CD4-positive, alpha-beta memory T cell (primary cell): ENCODE measurements at regions not wholly inside any gene's neighbourhood (a gene's known extent, or its start where the extent isn't known, plus 50 kb on each side); places are given as distances from the start of the nearest gene placed in this dataset.
"Not testable (repeated sequence)": the region's sequence is repeated elsewhere in the genome, so short reads cannot be mapped to it uniquely, and the experiment has no call there.

Experiments
- CTCF ChIA-PET: fragments of 350-600 bp; sonication (Branson Sonifier 250); formaldehyde crosslinking; loops from one replicate; lab custom pipeline; 2021; ENCODE audit warnings: inconsistent platforms; ENCODE audit not compliant: partially characterized antibody; lab: Charles Lee
- POLR2A ChIA-PET: fragments of 350-600 bp; sonication (Branson Sonifier 250); formaldehyde crosslinking; loops from one replicate; lab custom pipeline; 2021; ENCODE audit not compliant: partially characterized antibody; lab: Charles Lee
- DNase-seq, 5 donors: peaks; one replicate each; pipeline versions ENCODE4 v3.0.0 to v3.0.0-alpha.2; 2020 to 2022; ENCODE audit warnings: mixed read lengths in 1 of 5
- H3K27ac ChIP-seq: one replicate; pipeline ENCODE4 v1.7.0; 2013; ENCODE audit warnings: low read depth, low read length
- H3K27me3 ChIP-seq: 2 replicates; pipeline ENCODE4 v1.7.0; 2013; ENCODE audit warnings: mild to moderate bottlenecking, low read length, moderate library complexity; ENCODE audit not compliant: insufficient read depth
- H3K36me3 ChIP-seq: 2 replicates; pipeline ENCODE4 v1.7.0; 2013; ENCODE audit warnings: mild to moderate bottlenecking, low read length, moderate library complexity; ENCODE audit not compliant: insufficient read depth
- H3K4me1 ChIP-seq: 2 replicates; pipeline ENCODE4 v1.7.0; 2013; ENCODE audit warnings: mild to moderate bottlenecking, low read length, moderate library complexity; ENCODE audit not compliant: insufficient read depth
- H3K4me3 ChIP-seq, 2 donors: one replicate each; pipeline ENCODE4 v1.7.0; 2013; ENCODE audit warnings: low read length in 2 of 2, mild to moderate bottlenecking in 1 of 2
- H3K9me3 ChIP-seq, 2 donors: one replicate each; pipeline ENCODE4 v1.7.0; 2013; ENCODE audit warnings: low read length in 2 of 2, control low read depth in 1 of 2; ENCODE audit not compliant: control insufficient read depth in 1 of 2
- H3K27ac Mint-ChIP-seq, 7 donors: one replicate each; pipeline ENCODE4 v1.8.0; 2020 to 2021; ENCODE audit warnings: mixed read lengths in 7 of 7, mild to moderate bottlenecking in 6 of 7, inconsistent platforms in 3 of 7, moderate library complexity in 3 of 7
- H3K27me3 Mint-ChIP-seq, 2 donors: one replicate each; pipeline ENCODE4 v1.8.0; 2020 to 2021; ENCODE audit warnings: mixed read lengths in 2 of 2
- H3K36me3 Mint-ChIP-seq, 2 donors: one replicate each; pipeline ENCODE4 v1.8.0; 2020 to 2021; ENCODE audit warnings: mixed read lengths in 2 of 2, inconsistent platforms in 1 of 2, mild to moderate bottlenecking in 1 of 2
- H3K4me1 Mint-ChIP-seq, 4 donors: one replicate each; pipeline ENCODE4 v1.8.0; 2020 to 2021; ENCODE audit warnings: mixed read lengths in 4 of 4, mild to moderate bottlenecking in 1 of 4
- H3K4me3 Mint-ChIP-seq, 8 donors: one replicate each; pipeline ENCODE4 v1.8.0; 2020 to 2021; ENCODE audit warnings: mixed read lengths in 8 of 8, mild to moderate bottlenecking in 7 of 8, moderate library complexity in 6 of 8, inconsistent platforms in 3 of 8
- H3K9me3 Mint-ChIP-seq, 8 donors: one replicate each; pipeline ENCODE4 v1.8.0; 2020 to 2021; ENCODE audit warnings: mixed read lengths in 8 of 8, mild to moderate bottlenecking in 5 of 8, inconsistent platforms in 3 of 8, moderate library complexity in 1 of 8
- intact Hi-C: fragments of 100-400 bp; cut with micrococcal nuclease; formaldehyde crosslinking; loops from one replicate; pipeline ENCODE4 v1.15.1; 2023

- intact Hi-C loops: no loop called here
- ChIA-PET POLR2A (no interaction called here), CTCF (no interaction called here)
- DNase-seq: no peak
- no peak overlapping the region for H3K4me3 ChIP-seq
- no peaks in the 10 kb centered on the region for H3K27me3 ChIP-seq
- H3K9me3 ChIP-seq: no peaks in the 10 kb centered on the region
- Mint-ChIP-seq H3K27me3 (peaks cover 0 to 2% of the 10 kb centered on the region in 2 donors), H3K27ac (no peak overlapping the region), H3K4me3 (no peak overlapping the region), H3K9me3 (peaks cover 0 to 6% (median 3%) of the 10 kb centered on the region in 8 donors), H3K36me3 (no peaks in the 10 kb centered on the region), H3K4me1 (no peaks in the 10 kb centered on the region)
- no peak overlapping the region for H3K27ac ChIP-seq
- no peaks in the 10 kb centered on the region for H3K36me3 ChIP-seq
- H3K4me1 ChIP-seq: no peaks in the 10 kb centered on the region
Measured at GRCh38 chr6:56786256-56786655, 143.6 kb upstream of the DST start.

- H3K4me1 Mint-ChIP-seq, H3K4me3 ChIP-seq, H3K27ac ChIP-seq, CTCF ChIA-PET, H3K27me3 ChIP-seq, H3K4me3 Mint-ChIP-seq, POLR2A ChIA-PET, H3K9me3 ChIP-seq, H3K27me3 Mint-ChIP-seq, H3K36me3 ChIP-seq, H3K9me3 Mint-ChIP-seq, H3K4me1 ChIP-seq, H3K27ac Mint-ChIP-seq, DNase-seq, H3K36me3 Mint-ChIP-seq, intact Hi-C loops: not testable (repeated sequence)
Measured at GRCh38 chr6:56785536-56785935, 142.8 kb upstream of the DST start.

- POLR2A ChIA-PET, H3K27me3 Mint-ChIP-seq: not testable (repeated sequence)
Measured at GRCh38 chr6:56780109-56780508, 137.4 kb upstream of the DST start.

GRCh38 chr6:56778503-56778902, 135.8 kb upstream of the DST start:
- H3K36me3 ChIP-seq, H3K4me1 ChIP-seq, intact Hi-C loops, H3K4me3 ChIP-seq, H3K4me3 Mint-ChIP-seq, H3K9me3 Mint-ChIP-seq, H3K27me3 ChIP-seq, H3K36me3 Mint-ChIP-seq, DNase-seq, H3K27me3 Mint-ChIP-seq, H3K27ac Mint-ChIP-seq, H3K4me1 Mint-ChIP-seq, H3K27ac ChIP-seq, CTCF ChIA-PET, POLR2A ChIA-PET, H3K9me3 ChIP-seq: not testable (repeated sequence)

More at GRCh38 chr6:56780109-56780508, 137.4 kb upstream of the DST start:
- H3K4me1 ChIP-seq, H3K4me1 Mint-ChIP-seq, DNase-seq, H3K4me3 ChIP-seq, H3K4me3 Mint-ChIP-seq, intact Hi-C loops, H3K27me3 ChIP-seq, H3K9me3 Mint-ChIP-seq, H3K9me3 ChIP-seq, H3K27ac Mint-ChIP-seq, H3K36me3 Mint-ChIP-seq, H3K36me3 ChIP-seq, CTCF ChIA-PET, H3K27ac ChIP-seq: not testable (repeated sequence)

- H3K4me1 ChIP-seq: no peaks in the 10 kb centered on the region
- H3K4me3 Mint-ChIP-seq: no peak overlapping the region
- POLR2A ChIA-PET: no interaction called here
- DNase-seq: no peak
- H3K9me3 ChIP-seq: no peaks in the 10 kb centered on the region
- no peak overlapping the region for H3K4me3 ChIP-seq
- no peaks in the 10 kb centered on the region for H3K36me3 ChIP-seq
- H3K9me3 Mint-ChIP-seq: peaks cover 0 to 5% (median 2%) of the 10 kb centered on the region in 8 donors
- no peaks in the 10 kb centered on the region for H3K36me3 Mint-ChIP-seq
- H3K27me3 ChIP-seq: no peaks in the 10 kb centered on the region
- no peaks in the 10 kb centered on the region for H3K4me1 Mint-ChIP-seq
- H3K27ac ChIP-seq: no peak overlapping the region
- CTCF ChIA-PET: no interaction called here
- intact Hi-C loops: no loop called here
- no peak overlapping the region for H3K27ac Mint-ChIP-seq
- H3K27me3 Mint-ChIP-seq: peaks cover 0 to 2% of the 10 kb centered on the region in 2 donors
Measured at GRCh38 chr6:56775498-56776166, 132.9 kb upstream of the DST start.

DNA sequence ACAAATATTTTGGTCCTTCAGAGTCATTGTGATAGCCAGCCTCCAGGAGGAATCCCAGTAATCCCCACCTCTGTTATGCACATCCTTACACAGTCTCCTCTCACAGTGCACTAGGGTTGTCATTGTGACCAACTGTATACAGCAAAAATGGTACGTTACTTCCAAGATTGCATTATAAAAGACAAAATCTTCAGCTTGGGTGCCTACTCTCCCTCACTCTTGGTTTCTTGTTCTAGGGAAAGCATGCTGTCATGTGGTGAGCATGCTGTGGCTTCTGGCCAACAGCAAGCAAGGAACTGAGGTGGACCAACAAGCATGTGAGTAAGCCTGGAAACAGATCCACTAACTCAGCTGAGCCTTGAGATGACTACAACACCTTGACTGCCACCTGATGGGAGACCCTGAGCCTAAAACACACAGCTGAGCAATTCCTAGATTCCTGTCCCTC, 130.1 kb upstream of the DST start:
- H3K4me3 ChIP-seq: no peak overlapping the region
- no peaks in the 10 kb centered on the region for H3K4me1 ChIP-seq
- no peak overlapping the region for H3K27ac ChIP-seq
- H3K9me3 ChIP-seq: no peaks in the 10 kb centered on the region
- no peaks in the 10 kb centered on the region for H3K27me3 ChIP-seq
- intact Hi-C loops: no loop called here
- CTCF ChIA-PET: no interaction called here
- no peaks in the 10 kb centered on the region for H3K36me3 Mint-ChIP-seq
- H3K4me1 Mint-ChIP-seq: no peaks in the 10 kb centered on the region
- no peaks in the 10 kb centered on the region for H3K36me3 ChIP-seq
- H3K9me3 Mint-ChIP-seq: peaks cover 0 to 5% (median 1%) of the 10 kb centered on the region in 8 donors
- no peak overlapping the region for H3K27ac Mint-ChIP-seq
- H3K27me3 Mint-ChIP-seq: peaks cover 0 to 2% of the 10 kb centered on the region in 2 donors
- no peak overlapping the region for H3K4me3 Mint-ChIP-seq
- no peak for DNase-seq
- POLR2A ChIA-PET: no interaction called here

DNA sequence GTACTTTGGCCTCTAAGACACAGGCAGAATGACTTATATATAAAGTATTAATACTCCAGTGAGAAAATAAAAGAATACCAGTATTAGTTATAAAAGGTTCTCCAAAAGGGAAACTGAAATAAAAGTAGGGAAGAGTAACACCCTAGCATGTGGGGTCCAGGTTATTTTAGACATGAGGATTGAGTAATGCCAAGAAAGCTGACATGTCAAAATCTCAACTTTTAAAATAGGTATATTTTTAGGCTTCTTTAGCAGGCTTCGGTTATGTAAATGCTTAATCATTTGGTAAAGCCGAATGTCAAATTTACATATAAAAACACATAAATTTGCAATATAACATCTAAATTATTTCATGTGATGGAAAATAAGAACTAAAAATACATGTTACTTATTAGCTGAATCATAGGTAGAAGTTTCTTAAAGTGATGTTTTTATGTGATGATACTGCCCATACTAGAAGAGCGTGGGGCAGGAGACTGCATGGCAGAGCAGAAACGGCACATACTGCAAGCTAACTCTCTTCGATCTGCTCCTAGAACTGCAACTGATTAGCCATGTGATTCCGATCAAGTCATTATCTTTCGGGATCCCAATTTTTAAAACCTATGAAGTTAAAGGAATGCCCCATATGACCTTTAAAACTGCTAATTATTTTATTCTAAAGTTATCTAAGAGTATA, 129.4 kb upstream of the DST start:
- no peak overlapping the region for H3K27ac ChIP-seq
- Mint-ChIP-seq H3K27me3 (peaks cover 0 to 2% of the 10 kb centered on the region in 2 donors), H3K9me3 (peaks cover 0 to 5% (median under 1%) of the 10 kb centered on the region in 8 donors), H3K4me1 (no peaks in the 10 kb centered on the region), H3K4me3 (no peak overlapping the region), H3K27ac (no peak overlapping the region), H3K36me3 (no peaks in the 10 kb centered on the region)
- no peaks in the 10 kb centered on the region for H3K27me3 ChIP-seq
- DNase-seq: no peak
- CTCF ChIA-PET: no interaction called here
- H3K9me3 ChIP-seq: no peaks in the 10 kb centered on the region
- H3K36me3 ChIP-seq: no peaks in the 10 kb centered on the region
- POLR2A ChIA-PET: no interaction called here
- no peak overlapping the region for H3K4me3 ChIP-seq
- intact Hi-C loops: no loop called here
- no peaks in the 10 kb centered on the region for H3K4me1 ChIP-seq
